ENCODE measurements at regions not wholly inside any gene's neighbourhood (a gene's known extent, or its start where the extent isn't known, plus 50 kb on each side); places are given as distances from the start of the nearest gene placed in this dataset.
A peak's percentile ranks its signal among the peaks of the same experiment; 100 is the strongest.

DNA sequence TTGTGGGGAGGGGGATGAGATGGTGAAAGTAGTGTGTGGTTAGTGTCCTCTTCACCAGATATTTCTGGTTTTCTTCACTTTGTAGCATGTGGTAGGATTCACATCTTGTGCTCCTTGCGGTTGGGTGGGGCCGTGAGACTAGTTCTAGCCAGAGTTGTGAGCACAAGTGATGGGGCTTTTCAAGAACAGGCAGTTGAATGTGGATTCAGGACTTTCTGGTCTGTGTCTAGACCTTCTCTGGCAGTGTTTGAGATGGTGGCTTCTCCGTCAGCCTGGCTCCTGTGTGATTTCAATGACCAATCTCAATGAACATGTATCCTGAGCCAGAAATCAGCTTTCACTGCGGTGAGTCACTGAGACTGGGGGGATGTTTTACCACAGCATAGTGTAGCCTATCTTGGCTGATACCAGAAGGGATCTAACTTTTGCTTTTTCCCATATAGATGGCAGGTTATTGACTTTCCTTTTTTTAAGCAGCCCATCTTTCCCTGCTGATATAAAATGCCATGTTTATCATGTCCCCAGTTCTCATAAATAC, 82.6 kb downstream of the RPLP1 start:
- Histone ChIP-seq H3K9me3 (no peaks in the 10 kb centered on the region), H3K4me1 (ENCODE audit: low read depth) (no peaks in the 10 kb centered on the region), H3K36me3 (ENCODE audit: low read depth) (no peaks in the 10 kb centered on the region), H3K4me3 (no peak overlapping the region)
- DNase-seq, result no peak
- intact Hi-C loops (cut with DNase I, micrococcal nuclease), result no loop called here
- TF ChIP-seq, protein P1, sequence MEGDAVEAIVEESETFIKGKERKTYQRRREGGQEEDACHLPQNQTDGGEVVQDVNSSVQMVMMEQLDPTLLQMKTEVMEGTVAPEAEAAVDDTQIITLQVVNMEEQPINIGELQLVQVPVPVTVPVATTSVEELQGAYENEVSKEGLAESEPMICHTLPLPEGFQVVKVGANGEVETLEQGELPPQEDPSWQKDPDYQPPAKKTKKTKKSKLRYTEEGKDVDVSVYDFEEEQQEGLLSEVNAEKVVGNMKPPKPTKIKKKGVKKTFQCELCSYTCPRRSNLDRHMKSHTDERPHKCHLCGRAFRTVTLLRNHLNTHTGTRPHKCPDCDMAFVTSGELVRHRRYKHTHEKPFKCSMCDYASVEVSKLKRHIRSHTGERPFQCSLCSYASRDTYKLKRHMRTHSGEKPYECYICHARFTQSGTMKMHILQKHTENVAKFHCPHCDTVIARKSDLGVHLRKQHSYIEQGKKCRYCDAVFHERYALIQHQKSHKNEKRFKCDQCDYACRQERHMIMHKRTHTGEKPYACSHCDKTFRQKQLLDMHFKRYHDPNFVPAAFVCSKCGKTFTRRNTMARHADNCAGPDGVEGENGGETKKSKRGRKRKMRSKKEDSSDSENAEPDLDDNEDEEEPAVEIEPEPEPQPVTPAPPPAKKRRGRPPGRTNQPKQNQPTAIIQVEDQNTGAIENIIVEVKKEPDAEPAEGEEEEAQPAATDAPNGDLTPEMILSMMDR (IDR thresholded peaks at IDR 0.05), result no peak
- ATAC-seq, result no peak

DNA sequence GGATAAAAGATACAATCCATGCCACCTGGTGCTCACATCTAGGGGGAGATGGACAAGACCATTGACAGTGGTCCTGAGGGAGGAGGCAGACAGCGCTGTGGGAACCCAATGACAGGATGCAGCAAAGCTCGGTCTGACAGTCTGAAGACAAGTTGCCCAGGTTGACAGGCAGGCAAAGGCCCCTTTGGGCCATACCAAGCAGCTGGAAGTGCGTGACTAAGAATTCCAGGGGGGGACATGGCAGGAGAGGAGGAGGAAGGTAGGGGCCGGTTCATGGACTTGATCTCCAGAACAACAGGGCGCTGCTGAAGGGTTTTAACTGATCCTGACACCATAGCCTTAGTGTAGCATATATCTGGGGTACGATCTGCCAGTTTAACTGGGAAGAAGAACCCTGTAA, 83.4 kb downstream of the RPLP1 start:
- intact Hi-C loops (cut with DNase I, micrococcal nuclease), result no loop called here
- TF ChIP-seq, protein P1 (IDR thresholded peaks at IDR 0.05), result no peak
- H3K4me1 ChIP-seq (ENCODE audit: low read depth), result no peaks in the 10 kb centered on the region
- H3K4me3 ChIP-seq, result no peak overlapping the region
- ATAC-seq (no peak), DNase-seq (no peak)
- H3K9me3 ChIP-seq, result no peaks in the 10 kb centered on the region
- H3K36me3 ChIP-seq (ENCODE audit: low read depth), result no peaks in the 10 kb centered on the region

DNA sequence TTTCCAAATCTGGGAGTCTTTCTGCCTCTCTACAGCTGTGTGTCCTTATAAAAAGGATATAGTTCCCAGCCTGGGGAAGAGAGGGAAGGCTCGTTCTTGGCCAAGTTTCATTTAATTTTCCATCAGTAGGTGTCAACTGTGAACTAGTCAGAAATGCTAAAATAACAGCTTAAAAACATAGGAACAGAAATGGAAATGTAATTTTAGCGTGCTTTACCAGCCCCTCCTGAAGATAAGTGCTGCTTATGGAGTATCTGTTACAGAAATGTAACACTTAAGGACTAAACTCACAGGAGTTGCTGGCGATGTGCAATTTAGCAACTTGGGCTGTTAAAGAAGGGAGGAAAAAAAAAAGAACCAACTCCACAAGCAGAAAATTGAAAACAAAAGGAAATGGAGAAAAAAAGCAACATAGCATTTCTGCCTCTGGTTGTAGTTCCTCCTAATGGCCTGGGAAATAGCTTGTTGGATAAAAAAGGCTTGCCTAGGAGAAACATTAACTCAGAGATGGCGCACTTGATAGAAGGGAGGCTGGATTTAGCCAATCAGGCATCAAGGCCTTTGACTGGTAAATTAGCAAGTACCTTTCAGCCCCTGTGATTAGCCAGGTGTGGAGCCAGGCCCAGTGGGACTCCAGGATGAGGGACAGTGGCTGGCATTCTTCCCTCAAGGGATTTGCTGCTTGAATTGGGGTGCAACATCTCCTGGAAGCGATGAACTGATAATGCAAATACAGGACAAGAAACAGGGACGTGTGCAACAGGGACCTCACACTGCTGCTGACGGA, 84.3 kb downstream of the RPLP1 start:
- H3K4me1 ChIP-seq (ENCODE audit: low read depth), result no peaks in the 10 kb centered on the region

DNA sequence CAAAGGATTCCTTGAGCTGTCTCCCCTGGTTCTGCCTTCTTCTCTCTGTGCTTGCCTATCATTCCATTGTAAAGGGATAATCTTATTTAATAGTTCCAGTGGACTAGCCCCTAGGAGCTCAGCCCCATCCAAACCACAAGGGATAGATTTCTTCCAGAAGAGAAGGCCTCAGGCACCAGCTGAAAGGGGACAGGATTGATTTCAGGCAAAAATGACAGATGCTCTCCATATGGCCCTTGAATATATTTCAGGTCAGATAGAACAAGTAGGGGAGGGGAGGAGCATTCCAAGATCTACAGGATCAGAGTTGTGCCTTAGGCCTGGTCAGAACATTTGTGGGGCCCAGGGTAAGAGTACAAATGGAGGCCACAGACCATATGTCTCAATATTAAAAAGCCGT, 85.3 kb downstream of the RPLP1 start:
- Histone ChIP-seq H3K4me1 (ENCODE audit: low read depth) (no peaks in the 10 kb centered on the region), H3K4me3 (no peak overlapping the region), H3K9me3 (no peaks in the 10 kb centered on the region), H3K36me3 (ENCODE audit: low read depth) (no peaks in the 10 kb centered on the region)
- TF ChIP-seq, protein P1 (IDR thresholded peaks at IDR 0.05), result no peak
- DNase-seq (no peak), ATAC-seq (no peak)
- intact Hi-C loops (cut with DNase I, micrococcal nuclease), result no loop called here

More for the DNA sequence above, 84.3 kb downstream of the RPLP1 start:
- TF ChIP-seq, protein P1 (IDR thresholded peaks at IDR 0.05), result no peak
- Histone ChIP-seq H3K9me3 (no peaks in the 10 kb centered on the region), H3K36me3 (ENCODE audit: low read depth) (no peaks in the 10 kb centered on the region), H3K4me3 (no peak overlapping the region)
- intact Hi-C loops (cut with DNase I, micrococcal nuclease), result no loop called here
- DNase-seq (no peak), ATAC-seq (peak; percentile 60)

DNA sequence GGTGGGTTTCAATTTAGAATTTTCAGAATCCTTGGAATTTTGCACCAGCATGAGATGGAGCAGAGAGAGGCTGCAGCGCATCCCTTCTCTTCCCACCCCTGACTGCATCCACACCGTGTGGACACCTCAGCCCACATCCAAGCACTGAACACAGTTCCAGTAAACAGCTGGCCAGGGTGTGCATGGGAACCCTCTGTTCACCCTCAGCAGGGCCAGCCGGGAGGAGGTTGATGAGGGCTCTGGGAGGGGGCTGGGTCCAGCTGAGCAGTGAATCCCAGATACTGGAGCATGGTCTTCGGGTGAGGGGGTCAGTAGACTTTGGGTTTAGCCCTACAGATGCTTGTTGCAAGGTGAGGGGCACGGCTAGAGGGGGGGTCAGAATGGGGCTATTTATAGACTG, 85.8 kb downstream of the RPLP1 start:
- ATAC-seq (no peak), DNase-seq (no peak)
- Histone ChIP-seq H3K4me1 (ENCODE audit: low read depth) (no peaks in the 10 kb centered on the region), H3K4me3 (no peak overlapping the region), H3K9me3 (no peaks in the 10 kb centered on the region), H3K36me3 (ENCODE audit: low read depth) (no peaks in the 10 kb centered on the region)
- intact Hi-C loops (cut with DNase I, micrococcal nuclease), result no loop called here
- TF ChIP-seq, protein P1 (IDR thresholded peaks at IDR 0.05), result no peak

Data from mucosa of descending colon (tissue), 3 donors.